GM12891 (cell line): ENCODE measurements at regions not wholly inside any gene's neighbourhood (a gene's known extent, or its start where the extent isn't known, plus 50 kb on each side); places are given as distances from the start of the nearest gene placed in this dataset.

Experiments
- POLR2A ChIP-seq: IDR thresholded peaks from 2 replicates; pipeline ENCODE4 v1.6.1; 2011; ENCODE audit warnings: low read depth, low read length, control low read depth
- POU2F2 ChIP-seq: IDR thresholded peaks from 2 replicates; pipeline ENCODE4 v1.6.1; 2011; ENCODE audit warnings: low read depth, mild to moderate bottlenecking, control low read depth, low read length, moderate library complexity

GRCh38 chr12:115227137-115227615 is 543.2 kb upstream of the TBX3 start:
- no peak for TF ChIP-seq POU2F2
- TF ChIP-seq POLR2A = no peak
